CD4-positive, alpha-beta memory T cell (primary cell): ENCODE measurements at regions not wholly inside any gene's neighbourhood (a gene's known extent, or its start where the extent isn't known, plus 50 kb on each side); places are given as distances from the start of the nearest gene placed in this dataset.
"Not testable (repeated sequence)": the region's sequence is repeated elsewhere in the genome, so short reads cannot be mapped to it uniquely, and the experiment has no call there.

Experiments
- CTCF ChIA-PET: fragments of 350-600 bp; sonication (Branson Sonifier 250); formaldehyde crosslinking; loops from one replicate; lab custom pipeline; 2021; ENCODE audit warnings: inconsistent platforms; ENCODE audit not compliant: partially characterized antibody; lab: Charles Lee
- POLR2A ChIA-PET: fragments of 350-600 bp; sonication (Branson Sonifier 250); formaldehyde crosslinking; loops from one replicate; lab custom pipeline; 2021; ENCODE audit not compliant: partially characterized antibody; lab: Charles Lee
- DNase-seq, 5 donors: peaks; one replicate each; pipeline versions ENCODE4 v3.0.0 to v3.0.0-alpha.2; 2020 to 2022; ENCODE audit warnings: mixed read lengths in 1 of 5
- H3K27ac ChIP-seq: one replicate; pipeline ENCODE4 v1.7.0; 2013; ENCODE audit warnings: low read depth, low read length
- H3K27me3 ChIP-seq: 2 replicates; pipeline ENCODE4 v1.7.0; 2013; ENCODE audit warnings: mild to moderate bottlenecking, low read length, moderate library complexity; ENCODE audit not compliant: insufficient read depth
- H3K36me3 ChIP-seq: 2 replicates; pipeline ENCODE4 v1.7.0; 2013; ENCODE audit warnings: mild to moderate bottlenecking, low read length, moderate library complexity; ENCODE audit not compliant: insufficient read depth
- H3K4me1 ChIP-seq: 2 replicates; pipeline ENCODE4 v1.7.0; 2013; ENCODE audit warnings: mild to moderate bottlenecking, low read length, moderate library complexity; ENCODE audit not compliant: insufficient read depth
- H3K4me3 ChIP-seq, 2 donors: one replicate each; pipeline ENCODE4 v1.7.0; 2013; ENCODE audit warnings: low read length in 2 of 2, mild to moderate bottlenecking in 1 of 2
- H3K9me3 ChIP-seq, 2 donors: one replicate each; pipeline ENCODE4 v1.7.0; 2013; ENCODE audit warnings: low read length in 2 of 2, control low read depth in 1 of 2; ENCODE audit not compliant: control insufficient read depth in 1 of 2
- H3K27ac Mint-ChIP-seq, 7 donors: one replicate each; pipeline ENCODE4 v1.8.0; 2020 to 2021; ENCODE audit warnings: mixed read lengths in 7 of 7, mild to moderate bottlenecking in 6 of 7, inconsistent platforms in 3 of 7, moderate library complexity in 3 of 7
- H3K27me3 Mint-ChIP-seq, 2 donors: one replicate each; pipeline ENCODE4 v1.8.0; 2020 to 2021; ENCODE audit warnings: mixed read lengths in 2 of 2
- H3K36me3 Mint-ChIP-seq, 2 donors: one replicate each; pipeline ENCODE4 v1.8.0; 2020 to 2021; ENCODE audit warnings: mixed read lengths in 2 of 2, inconsistent platforms in 1 of 2, mild to moderate bottlenecking in 1 of 2
- H3K4me1 Mint-ChIP-seq, 4 donors: one replicate each; pipeline ENCODE4 v1.8.0; 2020 to 2021; ENCODE audit warnings: mixed read lengths in 4 of 4, mild to moderate bottlenecking in 1 of 4
- H3K4me3 Mint-ChIP-seq, 8 donors: one replicate each; pipeline ENCODE4 v1.8.0; 2020 to 2021; ENCODE audit warnings: mixed read lengths in 8 of 8, mild to moderate bottlenecking in 7 of 8, moderate library complexity in 6 of 8, inconsistent platforms in 3 of 8
- H3K9me3 Mint-ChIP-seq, 8 donors: one replicate each; pipeline ENCODE4 v1.8.0; 2020 to 2021; ENCODE audit warnings: mixed read lengths in 8 of 8, mild to moderate bottlenecking in 5 of 8, inconsistent platforms in 3 of 8, moderate library complexity in 1 of 8
- intact Hi-C: fragments of 100-400 bp; cut with micrococcal nuclease; formaldehyde crosslinking; loops from one replicate; pipeline ENCODE4 v1.15.1; 2023

GRCh38 chr5:115453391-115454095 is 91.0 kb downstream of the FEM1C start:
- intact Hi-C loops: no loop called here
- Histone ChIP-seq H3K9me3 (no peaks in the 10 kb centered on the region), H3K36me3 (no peaks in the 10 kb centered on the region), H3K27ac (no peak overlapping the region), H3K4me1 (no peaks in the 10 kb centered on the region), H3K4me3 (no peak overlapping the region), H3K27me3 (no peaks in the 10 kb centered on the region)
- CTCF ChIA-PET: no interaction called here
- Mint-ChIP-seq H3K9me3 (no peaks in the 10 kb centered on the region), H3K4me3 (no peak overlapping the region), H3K36me3 (no peaks in the 10 kb centered on the region), H3K27me3 (peaks cover 0 to 2% of the 10 kb centered on the region in 2 donors), H3K27ac (peak overlapping the region in 1 of 7 donors; percentile 7), H3K4me1 (no peaks in the 10 kb centered on the region)
- POLR2A ChIA-PET: no interaction called here
- DNase-seq: no peak

GRCh38 chr5:115452536-115453235 is 91.9 kb downstream of the FEM1C start:
- ChIA-PET POLR2A (no interaction called here), CTCF (no interaction called here)
- H3K36me3 ChIP-seq: no peaks in the 10 kb centered on the region
- peaks cover 0 to under 1% (median 0%) of the 10 kb centered on the region in 8 donors for H3K9me3 Mint-ChIP-seq
- peaks cover 0 to 2% of the 10 kb centered on the region in 2 donors for H3K27me3 Mint-ChIP-seq
- no peak overlapping the region for H3K4me3 Mint-ChIP-seq
- no peak overlapping the region for H3K4me3 ChIP-seq
- no peak overlapping the region for H3K27ac ChIP-seq
- no peaks in the 10 kb centered on the region for H3K9me3 ChIP-seq
- H3K4me1 ChIP-seq: no peaks in the 10 kb centered on the region
- no peaks in the 10 kb centered on the region for H3K36me3 Mint-ChIP-seq
- H3K27ac Mint-ChIP-seq: no peak overlapping the region
- no peaks in the 10 kb centered on the region for H3K27me3 ChIP-seq
- H3K4me1 Mint-ChIP-seq: no peaks in the 10 kb centered on the region
- intact Hi-C loops: no loop called here
- DNase-seq: no peak

GRCh38 chr5:115452083-115452482 is 92.5 kb downstream of the FEM1C start:
- ChIA-PET CTCF (no interaction called here), POLR2A (no interaction called here)
- H3K36me3 ChIP-seq: no peaks in the 10 kb centered on the region

GRCh38 chr5:115450741-115451140 is 93.8 kb downstream of the FEM1C start:
- Histone ChIP-seq H3K27me3 (no peaks in the 10 kb centered on the region), H3K27ac (no peak overlapping the region), H3K4me1 (no peaks in the 10 kb centered on the region), H3K4me3 (no peak overlapping the region), H3K9me3 (no peaks in the 10 kb centered on the region), H3K36me3 (no peaks in the 10 kb centered on the region)
- POLR2A ChIA-PET: no interaction called here
- H3K36me3 Mint-ChIP-seq: no peaks in the 10 kb centered on the region
- no peak for DNase-seq
- intact Hi-C loops: no loop called here
- H3K27ac Mint-ChIP-seq: no peak overlapping the region
- peaks cover 0 to 5% of the 10 kb centered on the region in 2 donors for H3K27me3 Mint-ChIP-seq
- no peaks in the 10 kb centered on the region for H3K4me1 Mint-ChIP-seq
- CTCF ChIA-PET: no interaction called here
- H3K9me3 Mint-ChIP-seq: peaks cover 0 to 7% (median 0%) of the 10 kb centered on the region in 8 donors
- peak overlapping the region in 1 of 8 donors; percentile 23 for H3K4me3 Mint-ChIP-seq

More at GRCh38 chr5:115452083-115452482, 92.5 kb downstream of the FEM1C start:
- no peaks in the 10 kb centered on the region for H3K27me3 ChIP-seq
- H3K27me3 Mint-ChIP-seq: peaks cover 0 to 5% of the 10 kb centered on the region in 2 donors
- no peak overlapping the region for H3K4me3 Mint-ChIP-seq
- H3K27ac Mint-ChIP-seq: no peak overlapping the region
- H3K4me3 ChIP-seq: no peak overlapping the region
- H3K36me3 Mint-ChIP-seq: no peaks in the 10 kb centered on the region
- no peak for DNase-seq
- H3K9me3 ChIP-seq: no peaks in the 10 kb centered on the region
- H3K9me3 Mint-ChIP-seq: peaks cover 0 to 4% (median 0%) of the 10 kb centered on the region in 8 donors
- no peaks in the 10 kb centered on the region for H3K4me1 ChIP-seq
- intact Hi-C loops: no loop called here
- H3K27ac ChIP-seq: no peak overlapping the region
- H3K4me1 Mint-ChIP-seq: no peaks in the 10 kb centered on the region

- H3K4me3 Mint-ChIP-seq, CTCF ChIA-PET, H3K4me1 ChIP-seq, intact Hi-C loops, H3K36me3 ChIP-seq, DNase-seq, H3K27me3 ChIP-seq, H3K27ac Mint-ChIP-seq, H3K9me3 ChIP-seq, H3K36me3 Mint-ChIP-seq, H3K9me3 Mint-ChIP-seq, H3K27ac ChIP-seq, POLR2A ChIA-PET, H3K4me3 ChIP-seq, H3K4me1 Mint-ChIP-seq: not testable (repeated sequence)
- peaks cover 3 to 11% of the 10 kb centered on the region in 2 donors for H3K27me3 Mint-ChIP-seq
Observed at GRCh38 chr5:115448630-115449029, 95.9 kb downstream of the FEM1C start.

GRCh38 chr5:115440782-115441451 is 103.7 kb downstream of the FEM1C start:
- intact Hi-C loops: no loop called here
- DNase-seq: no peak
- Histone ChIP-seq H3K36me3 (no peaks in the 10 kb centered on the region), H3K9me3 (no peaks in the 10 kb centered on the region), H3K27ac (no peak overlapping the region), H3K4me3 (no peak overlapping the region), H3K4me1 (no peaks in the 10 kb centered on the region), H3K27me3 (no peaks in the 10 kb centered on the region)
- Mint-ChIP-seq H3K36me3 (no peaks in the 10 kb centered on the region), H3K27ac (no peak overlapping the region), H3K27me3 (peaks cover 11 to 19% of the 10 kb centered on the region in 2 donors), H3K4me1 (no peaks in the 10 kb centered on the region), H3K4me3 (no peak overlapping the region), H3K9me3 (peaks cover 0 to 47% (median 29%) of the 10 kb centered on the region in 8 donors)
- CTCF ChIA-PET: no interaction called here
- POLR2A ChIA-PET: no interaction called here

- POLR2A ChIA-PET: no interaction called here
- Histone ChIP-seq H3K27ac (no peak overlapping the region), H3K27me3 (no peaks in the 10 kb centered on the region), H3K9me3 (no peaks in the 10 kb centered on the region), H3K4me3 (no peak overlapping the region), H3K36me3 (no peaks in the 10 kb centered on the region), H3K4me1 (no peaks in the 10 kb centered on the region)
- no peak for DNase-seq
- Mint-ChIP-seq H3K4me1 (no peaks in the 10 kb centered on the region), H3K9me3 (peaks cover 0 to 47% (median 29%) of the 10 kb centered on the region in 8 donors), H3K27ac (no peak overlapping the region), H3K4me3 (no peak overlapping the region), H3K36me3 (no peaks in the 10 kb centered on the region), H3K27me3 (peaks cover 11 to 17% of the 10 kb centered on the region in 2 donors)
- intact Hi-C loops: no loop called here
- CTCF ChIA-PET: no interaction called here
Observed at GRCh38 chr5:115439639-115440038, 104.9 kb downstream of the FEM1C start.
